Pancreas (tissue), 10 donors: ENCODE measurements at regions not wholly inside any gene's neighbourhood (a gene's known extent, or its start where the extent isn't known, plus 50 kb on each side); places are given as distances from the start of the nearest gene placed in this dataset.

ENCODE experiments used
- ATAC-seq, 4 donors: fragments of 200-7000 bp; cut with Tn5 transposase; one replicate each; pipeline versions ENCODE4 v1.8.0 to v1.9.1; 2020; ENCODE audit warnings: mild to moderate bottlenecking in 4 of 4, moderate library complexity in 4 of 4
- DNase-seq, 6 donors: peaks; one replicate each; pipeline ENCODE4 v3.0.0-alpha.2; 2020
- FAIRE-seq: peaks from 2 replicates; lab custom pipeline; 2012; peaks lifted over from hg19 to GRCh38; lab: Jason Lieb, UNC
- H3K27ac ChIP-seq, 4 donors: fragments of 200-600 bp; sonication (generic); 1 replicate in 3 of 4; 2 replicates in 1 of 4; pipeline versions ENCODE4 v1.5.0 to v1.8.0; 2020
- H3K27me3 ChIP-seq, 4 donors: fragments of 200-600 bp; one replicate each; pipeline ENCODE4 v1.8.0; 2021
- H3K36me3 ChIP-seq, 3 donors: fragments of 200-600 bp; sonication (generic) in 1 of 3; one replicate each; pipeline versions ENCODE4 v1.5.0 to v1.8.0; 2020 to 2021
- H3K4me1 ChIP-seq, 3 donors: fragments of 200-600 bp; one replicate each; pipeline ENCODE4 v1.8.0; 2021
- H3K4me3 ChIP-seq, 4 donors: fragments of 200-600 bp; sonication (generic) in 2 of 4; one replicate each; pipeline versions ENCODE4 v1.5.0 to v1.8.0; 2020 to 2021
- H3K9me3 ChIP-seq, 4 donors: fragments of 200-600 bp; one replicate each; pipeline ENCODE4 v1.8.0; 2021
- WGBS, 2 donors: extraction: QIAGEN DNeasy Blood & Tissue Kit; methylation state at CpG; one replicate each; pipeline ENCODE4 v1.1.7; 2013; 5-methylcytosine and 5-hydroxymethylcytosine counted together
- intact Hi-C, 3 donors: fragments of 100-400 bp; cut with DNase I; formaldehyde crosslinking; loops; one replicate each; pipeline versions ENCODE4 v1.11.1 to v1.14.2; 2022
- TF ChIP-seq, protein P1 (sequence below), 4 donors: fragments of 200-600 bp; sonication (generic) in 3 of 4; IDR thresholded peaks; one replicate each; pipeline versions ENCODE4 v1.5.0 to v1.8.0; 2021; ENCODE audit warnings: antibody characterized with exemption in 4 of 4
- donor health status: healthy with polysubstance abuse.
- donor health status: DM: no; HTN: no; CAD: no; lungs with moderate emphysema.
- donor health status: DM: no; HTN: no; CAD: no.
- donor health status: control.
- donor health status: control.
- donor health status: Bipolar disorder and iron deficiency.
- donor health status: DM: yes; HTN: yes; CAD: no.
- donor health status: DM: no; HTN: no; CAD: no.
- donor health status: DM: no; HTN: no; CAD: no.
- donor health status: DM: yes; HTN: yes; CAD: no.

DNA sequence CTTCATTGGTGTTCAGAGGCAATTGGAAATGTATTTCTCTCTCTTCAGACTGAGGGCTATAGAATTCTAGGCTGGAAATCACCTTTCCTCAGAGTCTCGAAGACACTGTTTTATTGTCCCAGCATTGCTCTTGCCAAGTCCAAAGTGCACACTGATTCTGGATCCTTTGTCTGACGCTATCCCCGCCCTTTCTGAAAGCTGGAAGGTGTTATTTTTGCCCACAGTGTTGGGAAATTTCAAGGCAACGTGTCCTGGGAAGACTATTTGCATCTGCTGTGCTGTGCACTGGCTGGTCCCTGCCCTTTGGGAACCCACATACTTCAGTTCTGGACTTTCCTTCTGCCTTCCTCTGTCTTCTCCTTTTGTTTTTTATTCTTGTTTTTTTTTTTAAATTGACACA is 190.8 kb downstream of the SH3BP4 start:
- no peak for FAIRE-seq
- Histone ChIP-seq H3K4me3 (no peak overlapping the region), H3K27ac (no peak overlapping the region), H3K9me3 (no peaks in the 10 kb centered on the region), H3K36me3 (no peaks in the 10 kb centered on the region), H3K4me1 (no peaks in the 10 kb centered on the region), H3K27me3 (no peaks in the 10 kb centered on the region)
- TF ChIP-seq, protein P1, sequence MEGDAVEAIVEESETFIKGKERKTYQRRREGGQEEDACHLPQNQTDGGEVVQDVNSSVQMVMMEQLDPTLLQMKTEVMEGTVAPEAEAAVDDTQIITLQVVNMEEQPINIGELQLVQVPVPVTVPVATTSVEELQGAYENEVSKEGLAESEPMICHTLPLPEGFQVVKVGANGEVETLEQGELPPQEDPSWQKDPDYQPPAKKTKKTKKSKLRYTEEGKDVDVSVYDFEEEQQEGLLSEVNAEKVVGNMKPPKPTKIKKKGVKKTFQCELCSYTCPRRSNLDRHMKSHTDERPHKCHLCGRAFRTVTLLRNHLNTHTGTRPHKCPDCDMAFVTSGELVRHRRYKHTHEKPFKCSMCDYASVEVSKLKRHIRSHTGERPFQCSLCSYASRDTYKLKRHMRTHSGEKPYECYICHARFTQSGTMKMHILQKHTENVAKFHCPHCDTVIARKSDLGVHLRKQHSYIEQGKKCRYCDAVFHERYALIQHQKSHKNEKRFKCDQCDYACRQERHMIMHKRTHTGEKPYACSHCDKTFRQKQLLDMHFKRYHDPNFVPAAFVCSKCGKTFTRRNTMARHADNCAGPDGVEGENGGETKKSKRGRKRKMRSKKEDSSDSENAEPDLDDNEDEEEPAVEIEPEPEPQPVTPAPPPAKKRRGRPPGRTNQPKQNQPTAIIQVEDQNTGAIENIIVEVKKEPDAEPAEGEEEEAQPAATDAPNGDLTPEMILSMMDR (IDR thresholded peaks at IDR 0.05): no peak
- WGBS, 2 donors: 16 to 23% methylated on average over 4 of the region's 4 CpGs
- DNase-seq: peak in 1 of 6 donors; percentile 20
- ATAC-seq: peak in 3 of 4 donors; percentile 69 to 80 (median 79)
- intact Hi-C loops: loop anchor here in 1 of 3 donors (5.0 kb wide), 1 partner anchor 360 kb away; no protein-coding TSS in a partner anchor

DNA sequence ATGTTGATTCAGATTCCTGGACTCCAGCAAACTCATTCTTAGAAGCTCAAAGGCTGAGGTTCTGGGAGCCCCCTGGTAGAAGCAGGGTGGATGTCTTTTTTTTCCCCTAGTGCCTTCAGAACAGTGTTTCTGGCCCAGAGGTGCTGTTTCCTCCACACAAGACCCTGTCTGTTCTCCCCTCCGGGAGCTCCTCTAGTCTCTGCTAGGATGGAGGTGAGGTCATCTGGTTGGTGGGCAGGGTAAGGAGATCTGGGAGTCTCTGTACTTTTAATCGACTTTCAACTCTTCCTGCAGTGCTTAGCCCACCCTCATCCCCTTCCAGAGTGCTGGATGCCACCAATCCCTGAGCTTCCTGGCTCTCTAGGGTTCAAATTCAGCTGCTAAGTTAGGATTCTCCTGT is 192.0 kb downstream of the SH3BP4 start:
- whole genome bisulfite sequencing, 2 donors: 69 to 73% methylated on average over 2 of the region's 2 CpGs

DNA sequence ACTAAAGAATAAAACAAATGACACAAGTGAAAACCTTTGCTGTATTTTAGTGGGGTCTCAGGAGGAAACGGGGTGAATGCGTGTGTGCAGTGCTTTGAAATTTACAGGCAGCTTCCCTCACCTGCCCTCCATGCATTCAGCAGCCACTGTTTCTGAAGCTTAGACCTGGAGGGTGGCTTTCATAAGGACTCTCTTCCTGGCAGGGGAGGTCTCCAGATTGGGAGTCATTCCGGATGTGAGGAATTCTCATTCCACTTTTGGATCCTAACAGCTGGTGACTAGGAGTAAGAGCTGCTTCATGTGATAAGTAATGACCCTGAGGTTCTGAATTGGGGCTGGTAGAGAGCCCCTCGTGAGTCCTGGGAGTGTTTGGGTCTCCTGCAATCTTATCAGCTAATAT is 192.5 kb downstream of the SH3BP4 start:
- WGBS, 2 donors: 66 to 75% methylated on average over 4 of the region's 4 CpGs

More for the DNA sequence above, 192.0 kb downstream of the SH3BP4 start:
- H3K4me1 ChIP-seq: no peaks in the 10 kb centered on the region
- no peak overlapping the region for H3K27ac ChIP-seq
- no peaks in the 10 kb centered on the region for H3K9me3 ChIP-seq
- H3K36me3 ChIP-seq: no peaks in the 10 kb centered on the region
- no peak overlapping the region for H3K4me3 ChIP-seq
- intact Hi-C loops: loop anchor here in 1 of 3 donors (5.0 kb wide), 1 partner anchor 359 kb away; no protein-coding TSS in a partner anchor
- DNase-seq (no peak), ATAC-seq (no peak), FAIRE-seq (no peak)
- TF ChIP-seq, protein P1 (IDR thresholded peaks at IDR 0.05): no peak
- no peaks in the 10 kb centered on the region for H3K27me3 ChIP-seq

DNA sequence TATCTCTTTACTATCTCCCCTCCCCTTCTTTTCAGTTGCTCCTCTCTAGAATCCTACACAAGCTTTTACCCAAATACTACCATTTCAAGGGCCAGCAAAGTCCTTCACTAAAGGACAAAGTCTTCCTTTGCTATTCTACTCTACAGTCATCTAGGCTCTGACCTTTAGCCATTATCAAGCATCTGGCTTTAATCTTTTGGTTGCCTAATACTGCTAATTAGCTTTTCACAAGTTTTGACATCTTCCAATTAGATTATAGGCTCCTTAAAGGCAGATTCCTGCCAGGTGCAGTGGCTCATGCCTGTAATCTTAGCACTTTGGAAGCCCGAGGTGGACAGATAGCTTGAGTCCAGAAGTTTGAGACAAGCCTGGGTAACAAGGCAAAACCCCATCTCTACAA is 194.4 kb downstream of the SH3BP4 start:
- no peak overlapping the region for H3K4me3 ChIP-seq
- H3K27me3 ChIP-seq: no peaks in the 10 kb centered on the region
- H3K36me3 ChIP-seq: no peaks in the 10 kb centered on the region
- no peak for DNase-seq
- no peak for FAIRE-seq
- no peak for ATAC-seq
- no peaks in the 10 kb centered on the region for H3K9me3 ChIP-seq
- no peaks in the 10 kb centered on the region for H3K4me1 ChIP-seq
- TF ChIP-seq, protein P1 (IDR thresholded peaks at IDR 0.05): no peak
- no peak overlapping the region for H3K27ac ChIP-seq
- 64 to 81% methylated on average over 1 of the region's 1 CpG for WGBS, 2 donors
- intact Hi-C loops: no loop called here

More for the DNA sequence above, 192.5 kb downstream of the SH3BP4 start:
- FAIRE-seq (no peak), DNase-seq (no peak), ATAC-seq (no peak)
- no peaks in the 10 kb centered on the region for H3K36me3 ChIP-seq
- H3K9me3 ChIP-seq: no peaks in the 10 kb centered on the region
- H3K27me3 ChIP-seq: no peaks in the 10 kb centered on the region
- no peaks in the 10 kb centered on the region for H3K4me1 ChIP-seq
- TF ChIP-seq, protein P1 (IDR thresholded peaks at IDR 0.05): no peak
- no peak overlapping the region for H3K27ac ChIP-seq
- intact Hi-C loops: loop anchor here in 1 of 3 donors (5.0 kb wide), 1 partner anchor 358 kb away; no protein-coding TSS in a partner anchor
- H3K4me3 ChIP-seq: no peak overlapping the region

DNA sequence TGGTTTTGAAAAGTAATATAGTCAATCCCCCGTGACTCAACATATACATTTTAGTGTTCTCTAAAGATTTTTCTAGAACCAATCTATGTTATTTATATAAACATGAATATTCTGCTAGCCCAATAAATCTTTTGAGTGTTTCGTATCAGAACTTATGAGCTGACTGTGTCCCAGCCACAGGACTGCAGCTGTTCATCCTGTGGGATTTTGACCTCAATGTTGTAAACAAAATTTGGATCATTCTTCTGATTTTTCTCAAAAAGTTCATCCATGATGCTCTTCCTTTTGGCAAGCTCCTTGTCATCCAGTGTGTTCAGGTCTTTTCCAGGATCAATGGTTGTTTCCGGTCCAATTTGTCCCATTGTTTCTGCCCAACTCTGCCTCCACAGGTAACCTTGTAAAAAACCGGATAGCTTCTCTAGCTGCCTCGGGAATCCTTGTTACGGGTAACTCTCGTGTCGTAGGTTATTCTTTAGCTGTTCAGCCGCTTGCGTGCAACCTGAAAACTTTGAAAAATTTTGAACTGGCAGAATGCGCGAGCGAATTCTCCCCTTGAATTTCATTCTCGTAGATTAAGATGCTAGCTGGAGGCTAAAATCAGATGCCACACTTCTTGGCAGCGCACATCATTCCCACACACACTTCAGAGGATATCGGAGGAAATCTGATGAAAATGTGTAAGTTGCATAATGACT is 195.2 kb downstream of the SH3BP4 start:
- Histone ChIP-seq H3K4me3 (no peak overlapping the region), H3K27me3 (no peaks in the 10 kb centered on the region), H3K4me1 (no peaks in the 10 kb centered on the region), H3K27ac (no peak overlapping the region), H3K9me3 (no peaks in the 10 kb centered on the region), H3K36me3 (no peaks in the 10 kb centered on the region)
- ATAC-seq: no peak
- 84 to 90% methylated on average over 16 of the region's 16 CpGs for WGBS, 2 donors
- no peak for DNase-seq
- no peak for FAIRE-seq
- TF ChIP-seq, protein P1 (IDR thresholded peaks at IDR 0.05): no peak
- intact Hi-C loops: no loop called here
